ENCODE measurements at regions not wholly inside any gene's neighbourhood (a gene's known extent, or its start where the extent isn't known, plus 50 kb on each side); places are given as distances from the start of the nearest gene placed in this dataset.

DNA sequence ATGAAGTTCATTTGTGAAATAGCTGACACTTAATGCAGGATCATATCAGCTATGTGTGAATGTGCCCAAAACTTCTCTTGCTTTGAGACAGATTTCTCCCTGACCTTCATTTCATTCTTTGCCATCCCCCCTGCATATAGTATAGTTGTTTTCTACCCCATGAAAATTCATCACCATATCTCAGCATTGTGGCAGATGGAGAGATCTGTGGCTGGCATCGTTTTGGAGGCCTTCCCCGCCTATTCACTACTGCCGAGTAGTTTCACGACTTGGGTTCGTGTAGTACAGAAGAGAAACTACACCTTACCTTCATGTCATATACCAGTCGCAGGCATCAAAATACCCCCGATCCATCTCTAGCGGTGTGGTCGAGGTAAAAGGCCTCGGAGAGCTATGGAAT lies 66.2 kb upstream of the SELENOK start:
- Mint-ChIP-seq H3K4me1 (ENCODE audit: low read depth) (no peaks in the 10 kb centered on the region), H3K9me3 (ENCODE audit: low read depth) (no peaks in the 10 kb centered on the region), H3K4me3 (ENCODE audit: low read depth) (no peak overlapping the region), H3K27me3 (peaks cover 4% of the 10 kb centered on the region), H3K27ac (no peak overlapping the region), H3K36me3 (ENCODE audit: insufficient read depth) (no peaks in the 10 kb centered on the region)
- TF ChIP-seq, protein P1, sequence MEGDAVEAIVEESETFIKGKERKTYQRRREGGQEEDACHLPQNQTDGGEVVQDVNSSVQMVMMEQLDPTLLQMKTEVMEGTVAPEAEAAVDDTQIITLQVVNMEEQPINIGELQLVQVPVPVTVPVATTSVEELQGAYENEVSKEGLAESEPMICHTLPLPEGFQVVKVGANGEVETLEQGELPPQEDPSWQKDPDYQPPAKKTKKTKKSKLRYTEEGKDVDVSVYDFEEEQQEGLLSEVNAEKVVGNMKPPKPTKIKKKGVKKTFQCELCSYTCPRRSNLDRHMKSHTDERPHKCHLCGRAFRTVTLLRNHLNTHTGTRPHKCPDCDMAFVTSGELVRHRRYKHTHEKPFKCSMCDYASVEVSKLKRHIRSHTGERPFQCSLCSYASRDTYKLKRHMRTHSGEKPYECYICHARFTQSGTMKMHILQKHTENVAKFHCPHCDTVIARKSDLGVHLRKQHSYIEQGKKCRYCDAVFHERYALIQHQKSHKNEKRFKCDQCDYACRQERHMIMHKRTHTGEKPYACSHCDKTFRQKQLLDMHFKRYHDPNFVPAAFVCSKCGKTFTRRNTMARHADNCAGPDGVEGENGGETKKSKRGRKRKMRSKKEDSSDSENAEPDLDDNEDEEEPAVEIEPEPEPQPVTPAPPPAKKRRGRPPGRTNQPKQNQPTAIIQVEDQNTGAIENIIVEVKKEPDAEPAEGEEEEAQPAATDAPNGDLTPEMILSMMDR (IDR thresholded peaks at IDR 0.05; ENCODE audit: unreplicated experiment), result no peak
- DNase-seq (ENCODE audit: low spot score, unreplicated experiment), result no peak

DNA sequence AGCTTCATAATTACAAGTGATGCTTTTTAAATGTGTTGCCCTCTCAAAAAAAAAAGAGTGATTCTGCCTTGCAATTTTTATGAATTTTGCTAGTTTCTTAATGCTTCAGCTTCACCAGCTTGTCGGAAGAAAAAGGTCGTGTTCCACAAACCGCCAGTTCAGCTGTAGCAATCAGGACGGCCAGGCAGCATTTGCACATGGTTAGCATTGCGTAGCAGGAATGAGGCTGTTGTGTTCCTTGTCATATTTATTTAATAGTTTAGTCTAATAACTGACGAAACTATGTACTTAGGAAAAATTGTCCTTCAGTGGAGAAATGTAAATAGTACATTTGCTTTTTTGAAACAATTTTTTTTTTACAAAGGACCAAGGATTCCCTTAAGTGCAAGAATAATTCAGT lies 64.9 kb upstream of the SELENOK start:
- no peak for DNase-seq (ENCODE audit: low spot score, unreplicated experiment)
- H3K4me1 Mint-ChIP-seq (ENCODE audit: low read depth), result no peaks in the 10 kb centered on the region
- H3K4me3 Mint-ChIP-seq (ENCODE audit: low read depth), result no peak overlapping the region
- H3K27me3 Mint-ChIP-seq, result peaks cover 4% of the 10 kb centered on the region
- no peaks in the 10 kb centered on the region for H3K36me3 Mint-ChIP-seq (ENCODE audit: insufficient read depth)
- no peak overlapping the region for H3K27ac Mint-ChIP-seq
- TF ChIP-seq, protein P1 (IDR thresholded peaks at IDR 0.05; ENCODE audit: unreplicated experiment), result no peak
- H3K9me3 Mint-ChIP-seq (ENCODE audit: low read depth), result no peaks in the 10 kb centered on the region

DNA sequence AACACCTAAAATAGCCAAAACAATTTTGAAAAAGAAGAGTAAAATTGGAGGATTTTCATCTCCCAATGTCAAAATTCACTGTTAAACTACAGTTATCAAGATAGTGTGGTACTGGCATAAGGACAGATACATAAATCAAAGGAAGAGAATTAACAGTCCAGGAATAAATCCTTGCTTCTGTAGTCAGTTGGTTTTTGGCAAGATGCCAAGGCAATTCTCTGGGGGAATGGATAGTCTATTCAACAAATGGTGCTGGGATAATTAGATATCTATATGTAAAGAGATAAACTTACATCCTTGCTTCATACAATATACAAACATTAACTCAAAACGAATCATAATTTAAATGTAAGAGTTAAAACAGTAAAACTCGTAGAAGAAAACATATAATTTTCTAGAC lies 57.9 kb upstream of the SELENOK start:
- H3K4me3 Mint-ChIP-seq (ENCODE audit: low read depth), result no peak overlapping the region
- DNase-seq (ENCODE audit: low spot score, unreplicated experiment), result no peak

DNA sequence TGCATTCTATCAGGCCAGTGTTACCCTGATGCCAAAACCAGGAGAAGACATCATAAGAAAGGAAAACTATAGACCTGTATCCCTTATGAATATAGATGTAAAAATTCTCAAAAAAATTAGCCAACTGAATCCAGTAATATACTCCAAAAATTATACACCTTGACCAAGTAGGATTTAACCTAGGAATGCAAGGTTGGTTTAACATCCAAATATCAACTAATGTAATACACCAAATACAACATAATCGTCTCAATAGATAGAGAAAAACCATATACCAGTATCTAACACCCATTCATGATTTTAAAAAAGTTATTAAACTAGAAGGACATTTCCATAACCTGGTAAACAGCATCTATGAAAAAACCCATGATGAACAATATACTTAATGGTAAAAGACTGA lies 56.5 kb upstream of the SELENOK start:
- peaks cover 14% of the 10 kb centered on the region for H3K9me3 Mint-ChIP-seq (ENCODE audit: low read depth)
- H3K4me3 Mint-ChIP-seq (ENCODE audit: low read depth), result no peak overlapping the region
- no peaks in the 10 kb centered on the region for H3K4me1 Mint-ChIP-seq (ENCODE audit: low read depth)
- peaks cover 7% of the 10 kb centered on the region for H3K27me3 Mint-ChIP-seq
- no peak for DNase-seq (ENCODE audit: low spot score, unreplicated experiment)
- peaks cover 2% of the 10 kb centered on the region for H3K36me3 Mint-ChIP-seq (ENCODE audit: insufficient read depth)
- TF ChIP-seq, protein P1 (IDR thresholded peaks at IDR 0.05; ENCODE audit: unreplicated experiment), result no peak
- no peak overlapping the region for H3K27ac Mint-ChIP-seq

More for the DNA sequence above, 57.9 kb upstream of the SELENOK start:
- no peak overlapping the region for H3K27ac Mint-ChIP-seq
- peaks cover 14% of the 10 kb centered on the region for H3K9me3 Mint-ChIP-seq (ENCODE audit: low read depth)
- H3K4me1 Mint-ChIP-seq (ENCODE audit: low read depth), result no peaks in the 10 kb centered on the region
- peaks cover 2% of the 10 kb centered on the region for H3K36me3 Mint-ChIP-seq (ENCODE audit: insufficient read depth)
- H3K27me3 Mint-ChIP-seq, result peaks cover 8% of the 10 kb centered on the region
- TF ChIP-seq, protein P1 (IDR thresholded peaks at IDR 0.05; ENCODE audit: unreplicated experiment), result no peak

DNA sequence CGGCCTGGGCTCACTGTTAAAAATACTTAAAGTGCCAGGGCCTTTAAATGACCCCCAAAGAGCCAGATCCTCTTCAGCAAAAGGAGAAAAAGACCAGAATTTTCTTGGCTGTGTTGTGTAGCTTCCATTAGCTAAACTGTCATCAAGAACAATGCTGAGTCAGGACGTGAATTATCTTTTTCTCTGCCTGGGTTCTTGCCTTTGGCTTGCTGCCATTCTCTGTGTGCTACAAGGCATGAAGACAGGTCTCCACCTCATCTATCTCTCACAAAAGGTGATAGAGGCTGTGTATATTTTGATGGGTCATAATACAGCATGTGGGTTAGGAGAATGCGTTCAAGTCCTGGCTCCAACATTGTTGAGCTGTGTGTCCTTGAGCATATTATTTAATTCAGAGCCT lies 52.4 kb upstream of the SELENOK start:
- peaks cover 2% of the 10 kb centered on the region for H3K36me3 Mint-ChIP-seq (ENCODE audit: insufficient read depth)
- peaks cover 14% of the 10 kb centered on the region for H3K9me3 Mint-ChIP-seq (ENCODE audit: low read depth)
- H3K27me3 Mint-ChIP-seq, result peaks cover 16% of the 10 kb centered on the region
- TF ChIP-seq, protein P1 (IDR thresholded peaks at IDR 0.05; ENCODE audit: unreplicated experiment), result no peak
- no peaks in the 10 kb centered on the region for H3K4me1 Mint-ChIP-seq (ENCODE audit: low read depth)
- H3K4me3 Mint-ChIP-seq (ENCODE audit: low read depth), result no peak overlapping the region
- no peak for DNase-seq (ENCODE audit: low spot score, unreplicated experiment)
- no peak overlapping the region for H3K27ac Mint-ChIP-seq
